NCI-H526 treated with DMSO at 0.1 percent for 48 hours (cell line): ENCODE measurements at regions not wholly inside any gene's neighbourhood (a gene's known extent, or its start where the extent isn't known, plus 50 kb on each side); places are given as distances from the start of the nearest gene placed in this dataset.
"Not testable (repeated sequence)": the region's sequence is repeated elsewhere in the genome, so short reads cannot be mapped to it uniquely, and the experiment has no call there.

Experiments used
- DNase-seq: peaks from one replicate; lab custom pipeline; 2025; lab: John Stamatoyannopoulos, UW

GRCh38 chr5:20797216-20797615 lies 809.2 kb upstream of the CDH18 start:
- not testable (repeated sequence) for DNase-seq

- DNase-seq: not testable (repeated sequence)
Measured at GRCh38 chr5:20784755-20785154, 796.8 kb upstream of the CDH18 start.

- DNase-seq: not testable (repeated sequence)
Measured at GRCh38 chr5:20783484-20783883, 795.5 kb upstream of the CDH18 start.

GRCh38 chr5:20771338-20771737 lies 783.3 kb upstream of the CDH18 start:
- not testable (repeated sequence) for DNase-seq

- not testable (repeated sequence) for DNase-seq
Measured at GRCh38 chr5:20765074-20765473, 777.1 kb upstream of the CDH18 start.

- DNase-seq: not testable (repeated sequence)
Measured at GRCh38 chr5:20759459-20759858, 771.5 kb upstream of the CDH18 start.

GRCh38 chr5:20752179-20752578 lies 764.2 kb upstream of the CDH18 start:
- not testable (repeated sequence) for DNase-seq

GRCh38 chr5:20735715-20736114 lies 747.7 kb upstream of the CDH18 start:
- not testable (repeated sequence) for DNase-seq

- not testable (repeated sequence) for DNase-seq
Measured at GRCh38 chr5:20732223-20732622, 744.2 kb upstream of the CDH18 start.

- not testable (repeated sequence) for DNase-seq
Measured at GRCh38 chr5:20721286-20721685, 733.3 kb upstream of the CDH18 start.

- DNase-seq: not testable (repeated sequence)
Measured at GRCh38 chr5:20711520-20712155, 723.6 kb upstream of the CDH18 start.

- DNase-seq: not testable (repeated sequence)
Measured at GRCh38 chr5:20707634-20708033, 719.6 kb upstream of the CDH18 start.

- DNase-seq: no peak
Measured at GRCh38 chr5:20694121-20694520, 706.1 kb upstream of the CDH18 start.

GRCh38 chr5:20692913-20693312 lies 704.9 kb upstream of the CDH18 start:
- peak; percentile 10 for DNase-seq

- DNase-seq: no peak
Measured at GRCh38 chr5:20683241-20683940, 695.4 kb upstream of the CDH18 start.

- DNase-seq: no peak
Measured at GRCh38 chr5:20680718-20681302, 692.8 kb upstream of the CDH18 start.

GRCh38 chr5:20678814-20679298 lies 690.9 kb upstream of the CDH18 start:
- DNase-seq: no peak

- DNase-seq: no peak
Measured at GRCh38 chr5:20678386-20678785, 690.4 kb upstream of the CDH18 start.

- no peak for DNase-seq
Measured at GRCh38 chr5:20660588-20660987, 672.6 kb upstream of the CDH18 start.

GRCh38 chr5:20656262-20656661 lies 668.3 kb upstream of the CDH18 start:
- DNase-seq: no peak

- DNase-seq: no peak
Measured at GRCh38 chr5:20655211-20655610, 667.2 kb upstream of the CDH18 start.

GRCh38 chr5:20654746-20655145 lies 666.7 kb upstream of the CDH18 start:
- no peak for DNase-seq

GRCh38 chr5:20654033-20654432 lies 666.0 kb upstream of the CDH18 start:
- no peak for DNase-seq
